ENCODE measurements at regions not wholly inside any gene's neighbourhood (a gene's known extent, or its start where the extent isn't known, plus 50 kb on each side); places are given as distances from the start of the nearest gene placed in this dataset.

DNA sequence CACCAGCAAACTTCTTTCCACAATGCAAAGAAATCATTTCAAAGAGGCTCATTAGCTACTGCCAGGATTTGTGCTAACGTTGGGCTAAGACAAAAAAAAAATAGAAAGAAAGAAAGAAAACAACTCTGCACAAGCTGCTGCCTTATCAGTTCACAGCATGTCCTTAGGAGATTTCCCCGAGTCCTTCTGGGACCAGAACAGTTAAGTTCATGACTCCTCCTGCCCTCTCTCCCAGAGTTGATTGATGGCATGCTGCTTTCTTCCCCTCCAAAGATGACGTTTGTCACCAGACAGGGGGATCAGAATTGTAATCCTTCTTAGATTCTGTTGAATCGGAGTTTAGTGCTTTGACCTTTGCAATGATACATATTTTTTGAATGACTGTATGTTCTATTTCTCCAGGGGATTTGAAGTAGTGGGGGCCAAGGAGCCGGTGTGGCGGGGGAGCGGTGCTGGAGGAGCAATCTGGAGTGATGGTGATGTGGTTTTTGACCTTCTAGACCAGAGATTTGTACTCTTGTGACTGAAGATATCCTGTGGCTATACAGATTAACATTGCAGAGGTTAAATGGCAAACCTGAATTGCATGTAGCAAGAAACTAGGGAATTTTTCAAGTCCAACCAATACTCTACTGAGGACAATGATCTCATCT lies 409.2 kb upstream of the TMPO start:
- Histone ChIP-seq H3K9me1 (ENCODE audit: control insufficient read depth, extremely low read depth, insufficient read depth, low read length) (no peaks in the 10 kb centered on the region), H3K27me3 (ENCODE audit: control insufficient read depth, extremely low read depth, insufficient read depth, low read length) (no peaks in the 10 kb centered on the region), H3K9ac (ENCODE audit: control insufficient read depth, extremely low read depth, insufficient read depth, low read length) (no peak overlapping the region), H3K36me3 (ENCODE audit: control insufficient read depth in 2 of 2, extremely low read depth in 1 of 2, insufficient read depth in 2 of 2, low read length in 2 of 2) (no peaks in the 10 kb centered on the region), H3K9me3 (ENCODE audit: control insufficient read depth, low read depth, low read length) (no peaks in the 10 kb centered on the region), H3K79me2 (ENCODE audit: control insufficient read depth, insufficient read depth, low read length) (no peaks in the 10 kb centered on the region), H3K4me2 (ENCODE audit: control insufficient read depth, extremely low read depth, insufficient read depth, low read depth, low read length) (no peak overlapping the region), H3K4me3 (ENCODE audit: control insufficient read depth in 2 of 3, extremely low read depth in 1 of 3, insufficient read depth in 2 of 3, low read depth in 1 of 3, low read length in 3 of 3) (no peak overlapping the region), H4K20me1 (ENCODE audit: control insufficient read depth, extremely low read depth, insufficient read depth, low read length) (no peaks in the 10 kb centered on the region), H3K4me1 (ENCODE audit: control insufficient read depth, extremely low read depth, insufficient read depth, low read length) (no peaks in the 10 kb centered on the region), H3K27ac (ENCODE audit: control insufficient read depth, insufficient read depth, low read length) (no peak overlapping the region), H2AFZ (ENCODE audit: control insufficient read depth, low read length) (no peak overlapping the region)
- dilution Hi-C loops (cut with MboI; ENCODE audit: extremely low pct_ligation_motif_present, low sequenced_read_pairs): no loop called here
- TF ChIP-seq, protein P1, sequence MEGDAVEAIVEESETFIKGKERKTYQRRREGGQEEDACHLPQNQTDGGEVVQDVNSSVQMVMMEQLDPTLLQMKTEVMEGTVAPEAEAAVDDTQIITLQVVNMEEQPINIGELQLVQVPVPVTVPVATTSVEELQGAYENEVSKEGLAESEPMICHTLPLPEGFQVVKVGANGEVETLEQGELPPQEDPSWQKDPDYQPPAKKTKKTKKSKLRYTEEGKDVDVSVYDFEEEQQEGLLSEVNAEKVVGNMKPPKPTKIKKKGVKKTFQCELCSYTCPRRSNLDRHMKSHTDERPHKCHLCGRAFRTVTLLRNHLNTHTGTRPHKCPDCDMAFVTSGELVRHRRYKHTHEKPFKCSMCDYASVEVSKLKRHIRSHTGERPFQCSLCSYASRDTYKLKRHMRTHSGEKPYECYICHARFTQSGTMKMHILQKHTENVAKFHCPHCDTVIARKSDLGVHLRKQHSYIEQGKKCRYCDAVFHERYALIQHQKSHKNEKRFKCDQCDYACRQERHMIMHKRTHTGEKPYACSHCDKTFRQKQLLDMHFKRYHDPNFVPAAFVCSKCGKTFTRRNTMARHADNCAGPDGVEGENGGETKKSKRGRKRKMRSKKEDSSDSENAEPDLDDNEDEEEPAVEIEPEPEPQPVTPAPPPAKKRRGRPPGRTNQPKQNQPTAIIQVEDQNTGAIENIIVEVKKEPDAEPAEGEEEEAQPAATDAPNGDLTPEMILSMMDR (optimal IDR thresholded peaks at IDR 0.05 in 1 of 3, IDR thresholded peaks at IDR 0.05 in 1 of 3, conservative IDR thresholded peaks at IDR 0.05 in 1 of 3; ENCODE audit: extremely low read depth in 1 of 3, insufficient read depth in 2 of 3, low read length in 3 of 3): no peak
- TF ChIP-seq EZH2 (IDR thresholded peaks at IDR 0.05; ENCODE audit: low read length): no peak
- DNase-seq (ENCODE audit: low read depth, low spot score): no peak
- FAIRE-seq: no peak

DNA sequence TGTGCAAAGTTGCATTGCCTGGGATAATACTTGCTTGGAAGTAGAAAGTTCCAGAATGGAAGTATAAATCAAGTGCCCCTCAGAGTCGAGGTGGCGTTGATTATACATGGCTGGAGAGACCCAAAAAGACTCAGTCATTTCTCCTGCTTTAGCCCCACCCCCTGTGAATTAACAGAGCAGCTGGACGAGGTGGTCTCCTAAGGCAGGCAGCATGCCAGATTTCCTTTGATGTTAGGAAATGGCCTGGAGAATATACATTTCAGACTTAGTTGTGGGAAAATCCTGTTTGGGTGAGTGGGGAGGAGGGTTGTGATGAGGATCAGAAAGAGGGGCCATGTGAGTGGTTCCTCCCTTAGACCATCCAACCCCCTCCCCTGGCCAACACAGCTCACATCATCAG lies 406.1 kb upstream of the TMPO start:
- dilution Hi-C loops (cut with MboI; ENCODE audit: extremely low pct_ligation_motif_present, low sequenced_read_pairs): no loop called here
- Histone ChIP-seq H4K20me1 (ENCODE audit: control insufficient read depth, extremely low read depth, insufficient read depth, low read length) (no peaks in the 10 kb centered on the region), H3K4me1 (ENCODE audit: control insufficient read depth, extremely low read depth, insufficient read depth, low read length) (no peaks in the 10 kb centered on the region), H3K4me2 (ENCODE audit: control insufficient read depth, extremely low read depth, insufficient read depth, low read depth, low read length) (no peak overlapping the region), H3K9me3 (ENCODE audit: control insufficient read depth, low read depth, low read length) (no peaks in the 10 kb centered on the region), H3K9ac (ENCODE audit: control insufficient read depth, extremely low read depth, insufficient read depth, low read length) (no peak overlapping the region), H3K4me3 (ENCODE audit: control insufficient read depth in 2 of 3, extremely low read depth in 1 of 3, insufficient read depth in 2 of 3, low read depth in 1 of 3, low read length in 3 of 3) (no peak overlapping the region), H3K36me3 (ENCODE audit: control insufficient read depth in 2 of 2, extremely low read depth in 1 of 2, insufficient read depth in 2 of 2, low read length in 2 of 2) (no peaks in the 10 kb centered on the region), H3K9me1 (ENCODE audit: control insufficient read depth, extremely low read depth, insufficient read depth, low read length) (no peaks in the 10 kb centered on the region), H3K27me3 (ENCODE audit: control insufficient read depth, extremely low read depth, insufficient read depth, low read length) (no peaks in the 10 kb centered on the region), H2AFZ (ENCODE audit: control insufficient read depth, low read length) (no peak overlapping the region), H3K27ac (ENCODE audit: control insufficient read depth, insufficient read depth, low read length) (no peak overlapping the region), H3K79me2 (ENCODE audit: control insufficient read depth, insufficient read depth, low read length) (no peaks in the 10 kb centered on the region)
- FAIRE-seq (no peak), DNase-seq (ENCODE audit: low read depth, low spot score) (no peak)
- no peak for TF ChIP-seq EZH2 (IDR thresholded peaks at IDR 0.05; ENCODE audit: low read length)
- TF ChIP-seq, protein P1 (optimal IDR thresholded peaks at IDR 0.05 in 1 of 3, IDR thresholded peaks at IDR 0.05 in 1 of 3, conservative IDR thresholded peaks at IDR 0.05 in 1 of 3; ENCODE audit: extremely low read depth in 1 of 3, insufficient read depth in 2 of 3, low read length in 3 of 3): no peak

Data from keratinocyte (primary cell).